GM23248 (cell line): ENCODE measurements at regions not wholly inside any gene's neighbourhood (a gene's known extent, or its start where the extent isn't known, plus 50 kb on each side); places are given as distances from the start of the nearest gene placed in this dataset.

ENCODE experiments used
- DNase-seq: peaks from one replicate; pipeline ENCODE4 v3.0.0-alpha.2; 2015
- H2AFZ ChIP-seq: fragments of 200-600 bp; sonication (generic); 2 replicates; pipeline ENCODE4 v1.6.1; 2016; ENCODE audit warnings: antibody characterized with exemption
- H3F3A ChIP-seq: fragments of 200-600 bp; sonication (generic); 2 replicates; pipeline ENCODE4 v1.6.1; 2016; ENCODE audit warnings: mild to moderate bottlenecking, antibody characterized with exemption, mixed run types; ENCODE audit not compliant: insufficient read depth
- H3K27ac ChIP-seq: fragments of 200-600 bp; sonication (generic); 2 replicates; pipeline ENCODE4 v1.5.1; 2016; ENCODE audit warnings: mild to moderate bottlenecking
- H3K27me3 ChIP-seq: fragments of 200-600 bp; sonication (generic); replicated peaks from 2 replicates; pipeline ENCODE4 v1.6.1; 2016; ENCODE audit warnings: mild to moderate bottlenecking; ENCODE audit not compliant: insufficient read depth
- H3K36me3 ChIP-seq: fragments of 200-600 bp; sonication (generic); 2 replicates; pipeline ENCODE4 v1.6.1; 2016; ENCODE audit warnings: low read depth, mild to moderate bottlenecking
- H3K4me1 ChIP-seq: fragments of 200-600 bp; sonication (generic); 2 replicates; pipeline ENCODE4 v1.6.1; 2016; ENCODE audit warnings: mild to moderate bottlenecking; ENCODE audit not compliant: insufficient read depth
- H3K4me2 ChIP-seq: fragments of 200-600 bp; sonication (generic); one replicate; pipeline ENCODE4 v1.6.1; 2016; ENCODE audit warnings: mild to moderate bottlenecking; ENCODE audit not compliant: unreplicated experiment
- H3K4me3 ChIP-seq: fragments of 200-600 bp; sonication (generic); 2 replicates; pipeline ENCODE4 v1.5.1; 2016; ENCODE audit warnings: mild to moderate bottlenecking
- H3K79me2 ChIP-seq: fragments of 200-600 bp; sonication (generic); 2 replicates; pipeline ENCODE4 v1.6.1; 2016; ENCODE audit warnings: mild to moderate bottlenecking; ENCODE audit not compliant: insufficient read depth
- H3K9ac ChIP-seq: fragments of 200-600 bp; sonication (generic); 2 replicates; pipeline ENCODE4 v1.6.1; 2016; ENCODE audit warnings: mild to moderate bottlenecking
- H3K9me2 ChIP-seq: fragments of 200-600 bp; sonication (generic); 2 replicates; pipeline ENCODE4 v1.6.1; 2016; ENCODE audit warnings: mixed run types, mild to moderate bottlenecking, moderate library complexity; ENCODE audit not compliant: insufficient read depth
- H3K9me3 ChIP-seq: fragments of 200-600 bp; sonication (generic); one replicate; pipeline ENCODE4 v1.6.1; 2017; ENCODE audit warnings: low read depth
- H4K20me1 ChIP-seq: fragments of 200-600 bp; sonication (generic); 2 replicates; pipeline ENCODE4 v1.6.0; 2016; ENCODE audit not compliant: insufficient read depth
- EZH2 ChIP-seq: fragments of 200-600 bp; sonication (generic); IDR thresholded peaks from 2 replicates; pipeline ENCODE4 v1.6.1; 2018; ENCODE audit warnings: antibody characterized with exemption, mild to moderate bottlenecking; ENCODE audit not compliant: insufficient read depth, poor library complexity, severe bottlenecking
- EZH2phosphoT487 ChIP-seq: fragments of 200-600 bp; sonication (generic); IDR thresholded peaks from 2 replicates; pipeline ENCODE4 v1.6.1; 2018; ENCODE audit warnings: antibody characterized with exemption, moderate library complexity, mild to moderate bottlenecking, low read depth; ENCODE audit not compliant: insufficient read depth
- WGBS, 2 experiments: methylation state at CpG; one replicate each; pipeline ENCODE4 v1.1.6; 2015 to 2017; ENCODE audit warnings: low lambda C conversion rate in 2 of 2, low coverage in 1 of 2; ENCODE audit errors: missing lambda C conversion rate in 2 of 2; 5-methylcytosine and 5-hydroxymethylcytosine counted together
- in situ Hi-C: fragments of 300-500 bp; cut with MboI; formaldehyde crosslinking; loops from 2 replicates; pipeline ENCODE4 v1.15.0; 2020

GRCh38 chr12:79525357-79525756 is 165.4 kb downstream of the PAWR start:
- Histone ChIP-seq H3K4me3 (no peak overlapping the region), H3K27me3 (no peaks in the 10 kb centered on the region), H3K9me2 (no peaks in the 10 kb centered on the region), H4K20me1 (no peaks in the 10 kb centered on the region), H3K79me2 (no peaks in the 10 kb centered on the region), H3K4me2 (no peak overlapping the region), H3K36me3 (no peaks in the 10 kb centered on the region), H3K9me3 (no peaks in the 10 kb centered on the region), H3K9ac (no peak overlapping the region), H3K4me1 (peaks cover 18% of the 10 kb centered on the region), H3K27ac (no peak overlapping the region), H2AFZ (no peak overlapping the region), H3F3A (no peaks in the 10 kb centered on the region)
- in situ Hi-C loops, result no loop called here
- no peak for TF ChIP-seq EZH2
- no peak for TF ChIP-seq EZH2phosphoT487
- DNase-seq, result no peak

- H3K27ac ChIP-seq, result no peak overlapping the region
- in situ Hi-C loops, result no loop called here
- H3K9me3 ChIP-seq, result no peaks in the 10 kb centered on the region
- 59 to 71% methylated on average over 6 of the region's 6 CpGs for WGBS, 2 experiments
- no peak for DNase-seq
- H3K27me3 ChIP-seq, result no peaks in the 10 kb centered on the region
- no peaks in the 10 kb centered on the region for H3K9me2 ChIP-seq
- H3K9ac ChIP-seq, result no peak overlapping the region
- no peak overlapping the region for H2AFZ ChIP-seq
- H3K4me1 ChIP-seq, result peaks cover 18% of the 10 kb centered on the region
- H4K20me1 ChIP-seq, result no peaks in the 10 kb centered on the region
- TF ChIP-seq EZH2phosphoT487 (no peak), EZH2 (no peak)
- no peaks in the 10 kb centered on the region for H3K36me3 ChIP-seq
- H3F3A ChIP-seq, result no peaks in the 10 kb centered on the region
- H3K79me2 ChIP-seq, result no peaks in the 10 kb centered on the region
- H3K4me3 ChIP-seq, result no peak overlapping the region
- no peak overlapping the region for H3K4me2 ChIP-seq
Observed at GRCh38 chr12:79524507-79525148, 166.1 kb downstream of the PAWR start.

- in situ Hi-C loops, result no loop called here
- no peaks in the 10 kb centered on the region for H3K9me2 ChIP-seq
- TF ChIP-seq EZH2 (no peak), EZH2phosphoT487 (no peak)
- no peaks in the 10 kb centered on the region for H3K27me3 ChIP-seq
- DNase-seq, result no peak
- H3K4me2 ChIP-seq, result no peak overlapping the region
- no peaks in the 10 kb centered on the region for H4K20me1 ChIP-seq
- WGBS, 2 experiments, result 69 to 72% methylated on average over 2 of the region's 2 CpGs
- H3K79me2 ChIP-seq, result no peaks in the 10 kb centered on the region
- no peak overlapping the region for H3K4me3 ChIP-seq
- peaks cover 18% of the 10 kb centered on the region for H3K4me1 ChIP-seq
- H3K9me3 ChIP-seq, result no peaks in the 10 kb centered on the region
- no peak overlapping the region for H2AFZ ChIP-seq
- H3K36me3 ChIP-seq, result no peaks in the 10 kb centered on the region
- H3K9ac ChIP-seq, result no peak overlapping the region
- no peaks in the 10 kb centered on the region for H3F3A ChIP-seq
- no peak overlapping the region for H3K27ac ChIP-seq
Observed at GRCh38 chr12:79522989-79523386, 167.8 kb downstream of the PAWR start.

- H3K27me3 ChIP-seq, result no peaks in the 10 kb centered on the region
- no peak overlapping the region for H3K4me2 ChIP-seq
- no peaks in the 10 kb centered on the region for H3K9me2 ChIP-seq
- H3K9me3 ChIP-seq, result no peaks in the 10 kb centered on the region
- in situ Hi-C loops, result no loop called here
- H3K27ac ChIP-seq, result no peak overlapping the region
- H2AFZ ChIP-seq, result no peak overlapping the region
- no peaks in the 10 kb centered on the region for H3F3A ChIP-seq
- no peak overlapping the region for H3K9ac ChIP-seq
- no peaks in the 10 kb centered on the region for H3K79me2 ChIP-seq
- 52 to 56% methylated on average over 11 of the region's 11 CpGs for WGBS, 2 experiments
- H3K36me3 ChIP-seq, result no peaks in the 10 kb centered on the region
- DNase-seq, result no peak
- H3K4me1 ChIP-seq, result peaks cover 12% of the 10 kb centered on the region
- no peaks in the 10 kb centered on the region for H4K20me1 ChIP-seq
- H3K4me3 ChIP-seq, result no peak overlapping the region
- TF ChIP-seq EZH2 (no peak), EZH2phosphoT487 (no peak)
Observed at GRCh38 chr12:79522257-79522988, 168.3 kb downstream of the PAWR start.
